ENCODE measurements at regions not wholly inside any gene's neighbourhood (a gene's known extent, or its start where the extent isn't known, plus 50 kb on each side); places are given as distances from the start of the nearest gene placed in this dataset.

- DNase-seq, result no peak
Observed at GRCh38 chr1:38129971-38130370, 83.4 kb upstream of the POU3F1 start.

GRCh38 chr1:38129473-38129872, 82.9 kb upstream of the POU3F1 start:
- no peak for DNase-seq

DNA sequence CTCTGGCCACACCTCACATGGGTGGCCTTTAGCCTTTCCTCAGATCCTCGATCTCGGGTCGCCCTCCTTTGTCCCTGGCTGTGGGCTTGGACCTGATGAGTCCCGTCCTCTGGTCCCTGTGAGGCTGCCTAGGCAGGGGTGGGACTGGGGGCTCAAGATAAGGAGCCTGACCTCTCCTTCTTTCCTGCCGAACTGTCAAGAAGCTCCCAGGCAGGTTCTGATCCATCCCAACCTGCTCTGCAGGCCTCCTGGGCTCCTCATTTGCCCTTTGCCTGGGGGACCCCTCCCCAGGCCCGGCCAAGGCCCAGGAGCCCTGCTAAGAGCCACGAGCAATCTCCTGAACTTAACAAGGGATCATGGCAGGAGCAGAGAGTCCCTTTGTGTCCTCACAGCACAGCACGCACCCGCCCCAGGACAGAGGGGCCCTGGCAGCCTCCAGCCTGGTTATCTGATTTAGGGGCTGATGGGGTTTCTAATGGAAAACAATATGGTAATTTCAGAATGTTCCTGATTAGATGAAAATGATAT, 82.4 kb upstream of the POU3F1 start:
- no peak for DNase-seq

- DNase-seq, result no peak
Observed at GRCh38 chr1:38128511-38128910, 81.9 kb upstream of the POU3F1 start.

GRCh38 chr1:38127428-38127827, 80.8 kb upstream of the POU3F1 start:
- no peak for DNase-seq

DNA sequence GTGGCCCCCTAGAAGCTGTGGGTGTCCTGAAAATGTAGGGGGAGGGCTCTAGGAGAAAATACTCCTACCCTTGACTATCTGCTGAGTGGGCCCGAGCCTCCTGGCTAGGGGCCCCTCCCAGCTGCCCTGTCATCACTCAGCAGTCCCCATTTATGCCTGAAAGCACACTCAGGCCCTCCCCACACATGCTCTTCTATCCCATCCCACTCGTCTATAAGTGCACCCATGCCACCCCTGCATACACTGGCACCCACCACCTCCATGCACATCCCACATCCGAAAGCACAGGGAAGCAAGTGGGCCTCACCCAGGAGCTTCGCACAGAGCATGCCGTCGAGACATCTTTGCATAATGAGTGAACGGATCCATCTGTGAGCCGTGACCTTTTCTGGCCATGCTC, 80.4 kb upstream of the POU3F1 start:
- no peak for DNase-seq

- no peak for DNase-seq
Observed at GRCh38 chr1:38125837-38126520, 79.4 kb upstream of the POU3F1 start.

DNA sequence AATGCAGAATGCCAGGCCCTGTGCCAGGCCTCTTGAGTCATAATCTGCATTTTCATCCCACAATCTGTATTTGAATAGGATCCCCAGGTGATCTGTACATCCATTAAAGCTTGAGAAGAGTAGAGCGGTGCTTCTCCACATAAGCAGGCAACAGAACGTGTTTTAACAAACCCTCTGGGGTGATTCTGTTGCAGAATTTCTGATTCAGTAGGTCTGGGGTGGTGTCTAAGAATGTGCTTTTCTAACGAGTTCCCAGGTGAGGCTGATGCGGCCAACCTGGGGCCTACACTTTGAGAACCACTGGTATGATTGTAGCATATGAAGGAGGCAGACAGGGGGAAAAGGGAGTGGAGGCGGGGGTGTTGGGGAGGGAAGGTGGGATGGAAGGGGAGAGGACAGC, 78.4 kb upstream of the POU3F1 start:
- no peak for DNase-seq

GRCh38 chr1:38123356-38124135, 77.0 kb upstream of the POU3F1 start:
- DNase-seq, result no peak

GRCh38 chr1:38121231-38121680, 74.7 kb upstream of the POU3F1 start:
- DNase-seq, result peak; percentile 5 to 6

DNA sequence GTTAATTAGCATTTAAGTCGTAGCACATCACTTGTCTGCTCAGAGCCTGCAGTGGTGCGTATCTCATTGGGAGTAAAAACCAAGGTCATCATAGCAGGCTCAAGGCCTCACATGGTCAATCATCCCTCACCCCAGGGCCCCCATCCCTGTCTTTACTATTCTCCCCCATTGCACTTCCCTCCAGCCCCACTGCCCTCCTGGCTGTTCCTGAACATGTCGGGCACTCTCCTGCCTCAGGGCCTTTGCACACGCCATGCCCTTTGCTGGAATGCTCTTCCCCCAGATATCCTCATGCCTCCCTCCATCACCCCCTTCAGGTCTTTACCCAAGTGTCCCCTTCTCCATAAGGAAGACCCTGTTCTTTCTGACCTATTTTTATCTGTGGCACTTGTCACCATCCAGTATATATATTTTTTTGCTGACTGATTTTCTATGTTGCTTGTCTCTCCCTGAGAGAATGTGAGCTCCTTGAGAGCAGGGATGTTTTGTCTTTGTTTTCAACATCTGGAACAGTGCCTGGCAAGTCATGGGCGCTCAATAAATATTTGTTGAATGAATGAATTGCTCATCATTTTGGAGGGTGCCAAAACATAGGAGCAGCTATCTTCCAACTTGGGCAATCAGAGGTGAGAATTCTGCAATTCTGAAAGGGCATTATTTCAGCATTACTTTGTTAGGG, 74.1 kb upstream of the POU3F1 start:
- no peak for DNase-seq

GRCh38 chr1:38118976-38119375, 72.4 kb upstream of the POU3F1 start:
- DNase-seq, result no peak

DNA sequence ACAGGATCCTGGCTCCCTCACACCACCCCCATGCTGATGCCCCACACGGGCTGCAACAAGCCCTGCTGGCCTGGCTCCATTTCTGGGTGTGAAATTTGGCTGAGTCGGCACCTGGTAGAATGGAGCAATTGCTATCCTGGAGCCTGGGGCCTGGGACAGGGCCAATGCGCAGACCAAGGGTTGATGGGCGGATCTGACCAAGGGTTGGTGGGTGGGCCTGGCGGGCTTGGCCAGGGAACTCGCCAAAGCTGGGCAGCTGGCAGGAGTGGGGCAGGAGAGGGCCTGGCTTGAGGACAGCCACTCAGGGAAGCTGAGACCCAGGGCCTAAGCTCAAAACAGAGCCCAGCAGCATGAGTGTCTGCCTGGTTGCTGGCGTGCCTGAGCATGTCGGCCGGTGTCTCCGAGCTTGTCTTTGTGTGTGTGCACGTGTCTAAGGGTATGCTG, 70.9 kb upstream of the POU3F1 start:
- DNase-seq, result no peak

GRCh38 chr1:38115682-38116202, 69.1 kb upstream of the POU3F1 start:
- no peak for DNase-seq

GRCh38 chr1:38115226-38115625, 68.6 kb upstream of the POU3F1 start:
- DNase-seq, result no peak

- DNase-seq, result no peak
Observed at GRCh38 chr1:38114241-38115026, 67.8 kb upstream of the POU3F1 start.

GRCh38 chr1:38113159-38113666, 66.6 kb upstream of the POU3F1 start:
- no peak for DNase-seq

- no peak for DNase-seq
Observed at GRCh38 chr1:38111589-38111988, 65.0 kb upstream of the POU3F1 start.

- no peak for DNase-seq
Observed at GRCh38 chr1:38105267-38105666, 58.7 kb upstream of the POU3F1 start.

GRCh38 chr1:38102636-38103035, 56.0 kb upstream of the POU3F1 start:
- no peak for DNase-seq

- no peak for DNase-seq
Observed at GRCh38 chr1:38101037-38101785, 54.6 kb upstream of the POU3F1 start.

All from inflammatory macrophage (primary cell).